HT1080 (cell line): ENCODE measurements at regions not wholly inside any gene's neighbourhood (a gene's known extent, or its start where the extent isn't known, plus 50 kb on each side); places are given as distances from the start of the nearest gene placed in this dataset.

Source experiments
- DNase-seq: peaks from one replicate; pipeline ENCODE4 v3.0.0-alpha.2; 2015; ENCODE audit warnings: low read depth

GRCh38 chr12:13505224-13505623 is 308.7 kb downstream of the EMP1 start:
- DNase-seq: no peak

- no peak for DNase-seq
These were observed 308.2 kb downstream of the EMP1 start for GRCh38 chr12:13504736-13505135.

GRCh38 chr12:13504074-13504473 is 307.5 kb downstream of the EMP1 start:
- peak; percentile 13 for DNase-seq

GRCh38 chr12:13503094-13503835 is 306.7 kb downstream of the EMP1 start:
- DNase-seq: no peak

GRCh38 chr12:13499008-13499407 is 302.5 kb downstream of the EMP1 start:
- DNase-seq: no peak

- DNase-seq: no peak
These were observed 299.6 kb downstream of the EMP1 start for GRCh38 chr12:13496111-13496510.

GRCh38 chr12:13489246-13489645 is 292.7 kb downstream of the EMP1 start:
- no peak for DNase-seq

GRCh38 chr12:13487326-13487725 is 290.8 kb downstream of the EMP1 start:
- no peak for DNase-seq

GRCh38 chr12:13486794-13487193 is 290.3 kb downstream of the EMP1 start:
- DNase-seq: no peak

- no peak for DNase-seq
These were observed 282.2 kb downstream of the EMP1 start for GRCh38 chr12:13478650-13479181.

GRCh38 chr12:13474381-13474780 is 277.9 kb downstream of the EMP1 start:
- DNase-seq: no peak

GRCh38 chr12:13472690-13473089 is 276.2 kb downstream of the EMP1 start:
- DNase-seq: peak; percentile 54

GRCh38 chr12:13471471-13471870 is 274.9 kb downstream of the EMP1 start:
- no peak for DNase-seq

GRCh38 chr12:13465635-13466034 is 269.1 kb downstream of the EMP1 start:
- DNase-seq: no peak

- no peak for DNase-seq
These were observed 266.7 kb downstream of the EMP1 start for GRCh38 chr12:13463189-13463588.

GRCh38 chr12:13462450-13462849 is 265.9 kb downstream of the EMP1 start:
- DNase-seq: no peak

GRCh38 chr12:13455778-13456144 is 259.2 kb downstream of the EMP1 start:
- no peak for DNase-seq

- DNase-seq: no peak
These were observed 258.7 kb downstream of the EMP1 start for GRCh38 chr12:13454991-13455777.

GRCh38 chr12:13452955-13453570 is 256.5 kb downstream of the EMP1 start:
- no peak for DNase-seq

GRCh38 chr12:13451776-13452175 is 255.2 kb downstream of the EMP1 start:
- no peak for DNase-seq

- DNase-seq: no peak
These were observed 253.9 kb downstream of the EMP1 start for GRCh38 chr12:13450231-13451080.
